ENCODE measurements at regions not wholly inside any gene's neighbourhood (a gene's known extent, or its start where the extent isn't known, plus 50 kb on each side); places are given as distances from the start of the nearest gene placed in this dataset.

DNA sequence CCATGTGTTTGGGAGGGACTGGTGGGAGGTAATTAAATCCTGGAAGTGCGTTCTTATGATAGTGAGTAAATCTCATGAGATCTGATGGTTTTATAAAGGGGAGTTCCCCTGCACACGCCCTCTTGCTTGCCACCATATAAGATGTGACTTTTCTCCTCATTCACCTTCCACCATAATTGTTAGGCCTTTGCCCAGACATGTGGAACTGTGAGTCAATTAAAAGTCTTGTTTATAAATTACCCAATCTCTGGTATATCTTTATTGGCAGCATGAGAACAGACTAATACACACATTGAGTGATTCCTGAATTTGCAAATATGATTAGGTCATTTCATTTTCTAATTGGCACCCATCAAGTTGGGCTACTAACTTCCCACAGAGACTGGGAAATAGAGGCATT is 977.2 kb downstream of the SLITRK1 start:
- CTCF ChIA-PET (ENCODE audit: unreplicated experiment): no interaction called here

DNA sequence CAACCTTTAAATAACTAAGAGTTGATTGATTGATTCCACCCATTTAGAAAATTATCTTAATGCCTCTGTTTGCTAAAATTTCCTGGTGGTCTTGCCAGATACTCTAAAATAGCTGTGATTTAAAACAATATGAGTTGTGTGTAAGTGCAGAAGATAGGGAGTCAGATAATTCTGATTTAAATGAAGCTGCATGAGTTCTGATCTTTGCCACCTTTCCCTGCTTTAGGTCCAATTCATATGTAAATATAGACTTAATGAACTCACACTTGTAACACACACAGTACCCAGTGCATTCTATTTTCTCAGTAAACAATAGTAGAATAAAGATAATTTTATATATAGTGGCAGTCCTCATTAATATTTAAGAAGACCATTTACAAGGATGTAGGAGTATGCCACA is 981.8 kb downstream of the SLITRK1 start:
- ChIA-PET CTCF (ENCODE audit: unreplicated experiment) (no interaction called here), POLR2A (no interaction called here)
- no peak overlapping the region for H2AFZ ChIP-seq (ENCODE audit: low read length)
- no peak for DNase-seq (ENCODE audit: low spot score)
- TF ChIP-seq EZH2phosphoT487 (IDR thresholded peaks at IDR 0.05; ENCODE audit: borderline replicate concordance, low read depth, low read length): no peak
- TF ChIP-seq, protein P1, sequence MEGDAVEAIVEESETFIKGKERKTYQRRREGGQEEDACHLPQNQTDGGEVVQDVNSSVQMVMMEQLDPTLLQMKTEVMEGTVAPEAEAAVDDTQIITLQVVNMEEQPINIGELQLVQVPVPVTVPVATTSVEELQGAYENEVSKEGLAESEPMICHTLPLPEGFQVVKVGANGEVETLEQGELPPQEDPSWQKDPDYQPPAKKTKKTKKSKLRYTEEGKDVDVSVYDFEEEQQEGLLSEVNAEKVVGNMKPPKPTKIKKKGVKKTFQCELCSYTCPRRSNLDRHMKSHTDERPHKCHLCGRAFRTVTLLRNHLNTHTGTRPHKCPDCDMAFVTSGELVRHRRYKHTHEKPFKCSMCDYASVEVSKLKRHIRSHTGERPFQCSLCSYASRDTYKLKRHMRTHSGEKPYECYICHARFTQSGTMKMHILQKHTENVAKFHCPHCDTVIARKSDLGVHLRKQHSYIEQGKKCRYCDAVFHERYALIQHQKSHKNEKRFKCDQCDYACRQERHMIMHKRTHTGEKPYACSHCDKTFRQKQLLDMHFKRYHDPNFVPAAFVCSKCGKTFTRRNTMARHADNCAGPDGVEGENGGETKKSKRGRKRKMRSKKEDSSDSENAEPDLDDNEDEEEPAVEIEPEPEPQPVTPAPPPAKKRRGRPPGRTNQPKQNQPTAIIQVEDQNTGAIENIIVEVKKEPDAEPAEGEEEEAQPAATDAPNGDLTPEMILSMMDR (conservative IDR thresholded peaks at IDR 0.05; ENCODE audit: low read length): no peak
- H3K9me3 ChIP-seq (ENCODE audit: low read length): no peaks in the 10 kb centered on the region
- no peak overlapping the region for H3K27ac ChIP-seq (ENCODE audit: low read depth, low read length, poor library complexity, severe bottlenecking)
- H3K79me2 ChIP-seq (ENCODE audit: insufficient read depth, low read depth, low read length): no peaks in the 10 kb centered on the region
- BruUV-seq (replicated peaks): no TSS peak
- no peak overlapping the region for H3K4me2 ChIP-seq (ENCODE audit: low read length)
- intact Hi-C loops (cut with micrococcal nuclease; ENCODE audit: unreplicated experiment): no loop called here
- H3K4me1 ChIP-seq (ENCODE audit: insufficient read depth, low read length, poor library complexity, severe bottlenecking): no peaks in the 10 kb centered on the region
- no peaks in the 10 kb centered on the region for H3K36me3 ChIP-seq (ENCODE audit: insufficient read depth, low read length)
- H4K20me1 ChIP-seq (ENCODE audit: insufficient read depth, low read length): no peaks in the 10 kb centered on the region
- no peak overlapping the region for H3K4me3 ChIP-seq (ENCODE audit: low read depth, low read length, poor library complexity, severe bottlenecking)
- no peaks in the 10 kb centered on the region for H3K9me2 ChIP-seq (ENCODE audit: insufficient read depth, low read length)

More for the DNA sequence above, 977.2 kb downstream of the SLITRK1 start:
- POLR2A ChIA-PET: no interaction called here
- no TSS peak for BruUV-seq (replicated peaks)
- TF ChIP-seq EZH2phosphoT487 (IDR thresholded peaks at IDR 0.05; ENCODE audit: borderline replicate concordance, low read depth, low read length): no peak
- TF ChIP-seq, protein P1 (conservative IDR thresholded peaks at IDR 0.05; ENCODE audit: low read length): no peak
- no peak overlapping the region for H3K4me2 ChIP-seq (ENCODE audit: low read length)
- no peak for DNase-seq (ENCODE audit: low spot score)
- H3K4me1 ChIP-seq (ENCODE audit: insufficient read depth, low read length, poor library complexity, severe bottlenecking): no peaks in the 10 kb centered on the region
- H3K9me3 ChIP-seq (ENCODE audit: low read length): no peaks in the 10 kb centered on the region
- no peaks in the 10 kb centered on the region for H3K36me3 ChIP-seq (ENCODE audit: insufficient read depth, low read length)
- intact Hi-C loops (cut with micrococcal nuclease; ENCODE audit: unreplicated experiment): no loop called here
- H3K79me2 ChIP-seq (ENCODE audit: insufficient read depth, low read depth, low read length): no peaks in the 10 kb centered on the region
- H3K27ac ChIP-seq (ENCODE audit: low read depth, low read length, poor library complexity, severe bottlenecking): no peak overlapping the region
- no peak overlapping the region for H2AFZ ChIP-seq (ENCODE audit: low read length)
- H4K20me1 ChIP-seq (ENCODE audit: insufficient read depth, low read length): no peaks in the 10 kb centered on the region
- H3K4me3 ChIP-seq (ENCODE audit: low read depth, low read length, poor library complexity, severe bottlenecking): no peak overlapping the region
- H3K9me2 ChIP-seq (ENCODE audit: insufficient read depth, low read length): no peaks in the 10 kb centered on the region

DNA sequence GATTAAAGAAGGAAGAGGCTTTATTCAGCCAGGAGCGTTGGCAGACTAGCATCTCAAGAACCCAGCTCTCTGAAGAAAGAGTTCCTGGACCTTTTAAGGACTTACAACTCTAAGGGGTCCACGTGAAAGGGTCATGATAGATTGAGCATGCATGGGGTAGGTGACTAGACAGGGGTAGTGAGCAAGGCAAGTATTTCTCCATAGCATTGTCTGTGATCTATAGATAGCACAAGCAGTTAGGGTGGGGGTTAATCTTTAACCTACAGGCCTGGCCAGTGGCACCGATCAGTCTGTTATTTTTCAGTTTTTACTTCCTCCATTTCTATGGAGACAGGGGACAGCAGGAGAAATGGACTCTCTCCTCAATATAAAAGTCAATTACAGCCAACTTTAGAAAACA is 983.7 kb downstream of the SLITRK1 start:
- Histone ChIP-seq H3K9me2 (ENCODE audit: insufficient read depth, low read length) (no peaks in the 10 kb centered on the region), H2AFZ (ENCODE audit: low read length) (no peak overlapping the region), H3K4me2 (ENCODE audit: low read length) (no peak overlapping the region), H3K4me3 (ENCODE audit: low read depth, low read length, poor library complexity, severe bottlenecking) (no peak overlapping the region), H3K27ac (ENCODE audit: low read depth, low read length, poor library complexity, severe bottlenecking) (no peak overlapping the region), H3K36me3 (ENCODE audit: insufficient read depth, low read length) (no peaks in the 10 kb centered on the region), H4K20me1 (ENCODE audit: insufficient read depth, low read length) (no peaks in the 10 kb centered on the region), H3K4me1 (ENCODE audit: insufficient read depth, low read length, poor library complexity, severe bottlenecking) (no peaks in the 10 kb centered on the region), H3K79me2 (ENCODE audit: insufficient read depth, low read depth, low read length) (no peaks in the 10 kb centered on the region), H3K9me3 (ENCODE audit: low read length) (no peaks in the 10 kb centered on the region)
- intact Hi-C loops (cut with micrococcal nuclease; ENCODE audit: unreplicated experiment): no loop called here
- ChIA-PET POLR2A (interaction anchor here (0.6 kb wide), 1 partner anchor 22 kb away, joined by 3 read pairs; no protein-coding TSS in a partner anchor), CTCF (ENCODE audit: unreplicated experiment) (no interaction called here)
- no peak for TF ChIP-seq EZH2phosphoT487 (IDR thresholded peaks at IDR 0.05; ENCODE audit: borderline replicate concordance, low read depth, low read length)
- TF ChIP-seq, protein P1 (conservative IDR thresholded peaks at IDR 0.05; ENCODE audit: low read length): no peak
- no peak for DNase-seq (ENCODE audit: low spot score)
- BruUV-seq (replicated peaks): no TSS peak
